NCI-H2227 (cell line): ENCODE measurements at regions not wholly inside any gene's neighbourhood (a gene's known extent, or its start where the extent isn't known, plus 50 kb on each side); places are given as distances from the start of the nearest gene placed in this dataset.

Experiments
- DNase-seq: peaks from one replicate; lab custom pipeline; 2025; ENCODE audit not compliant: unreplicated experiment; lab: John Stamatoyannopoulos, UW

GRCh38 chr21:16968436-16968835 lies 544.4 kb upstream of the CXADR start:
- no peak for DNase-seq

GRCh38 chr21:16969636-16970035 lies 543.2 kb upstream of the CXADR start:
- DNase-seq: no peak

- DNase-seq: no peak
These were observed 538.8 kb upstream of the CXADR start for GRCh38 chr21:16974060-16974459.

GRCh38 chr21:16976193-16976592 lies 536.6 kb upstream of the CXADR start:
- peak; percentile 46 for DNase-seq

- no peak for DNase-seq
These were observed 534.4 kb upstream of the CXADR start for GRCh38 chr21:16978309-16978895.

GRCh38 chr21:16979574-16979973 lies 533.3 kb upstream of the CXADR start:
- no peak for DNase-seq

GRCh38 chr21:16983420-16983819 lies 529.4 kb upstream of the CXADR start:
- DNase-seq: no peak

- DNase-seq: no peak
These were observed 520.4 kb upstream of the CXADR start for GRCh38 chr21:16992448-16992847.

GRCh38 chr21:16993416-16994038 lies 519.3 kb upstream of the CXADR start:
- no peak for DNase-seq

GRCh38 chr21:17002594-17003257 lies 510.1 kb upstream of the CXADR start:
- no peak for DNase-seq

- no peak for DNase-seq
These were observed 509.6 kb upstream of the CXADR start for GRCh38 chr21:17003258-17003615.

GRCh38 chr21:17003763-17004373 lies 509.0 kb upstream of the CXADR start:
- DNase-seq: no peak

GRCh38 chr21:17032141-17032655 lies 480.6 kb upstream of the CXADR start:
- no peak for DNase-seq

- no peak for DNase-seq
These were observed 468.1 kb upstream of the CXADR start for GRCh38 chr21:17044696-17045095.

- peak; percentile 29 for DNase-seq
These were observed 467.5 kb upstream of the CXADR start for GRCh38 chr21:17045214-17045853.

GRCh38 chr21:17048974-17049373 lies 463.9 kb upstream of the CXADR start:
- no peak for DNase-seq

GRCh38 chr21:17050156-17050555 lies 462.7 kb upstream of the CXADR start:
- no peak for DNase-seq

- no peak for DNase-seq
These were observed 462.2 kb upstream of the CXADR start for GRCh38 chr21:17050646-17051045.

GRCh38 chr21:17051054-17051453 lies 461.8 kb upstream of the CXADR start:
- DNase-seq: peak; percentile 3

GRCh38 chr21:17053321-17053720 lies 459.5 kb upstream of the CXADR start:
- peak; percentile 24 for DNase-seq

GRCh38 chr21:17059936-17060335 lies 452.9 kb upstream of the CXADR start:
- no peak for DNase-seq
